ENCODE measurements at regions not wholly inside any gene's neighbourhood (a gene's known extent, or its start where the extent isn't known, plus 50 kb on each side); places are given as distances from the start of the nearest gene placed in this dataset.
"Not testable (repeated sequence)": the region's sequence is repeated elsewhere in the genome, so short reads cannot be mapped to it uniquely, and the experiment has no call there.

DNA sequence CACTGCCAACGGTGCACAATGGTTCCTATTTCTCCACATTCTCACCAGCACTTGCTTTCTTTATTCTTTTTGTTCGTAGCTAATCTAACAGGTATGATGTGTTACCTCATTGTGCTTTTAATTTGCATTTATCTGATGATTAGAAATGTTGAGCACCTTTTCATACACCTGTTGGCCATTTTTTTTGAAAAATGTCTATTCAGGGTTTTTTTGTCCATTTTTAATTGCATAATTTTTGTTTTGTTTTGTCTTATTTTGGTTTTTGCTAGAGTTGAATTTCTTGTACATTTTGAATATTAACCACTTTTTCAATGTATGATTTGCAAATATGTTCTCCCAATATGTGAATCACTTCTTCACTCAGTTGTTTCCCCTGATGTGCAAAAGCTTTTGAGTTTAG, 150.6 kb downstream of the TENT5A start:
- H3K27me3 ChIP-seq = no peaks in the 10 kb centered on the region
- no peaks in the 10 kb centered on the region for H3K4me1 ChIP-seq (ENCODE audit: control insufficient read depth in 1 of 2, insufficient read depth in 1 of 2, low read depth in 1 of 2, low read length in 1 of 2)
- H3K36me3 ChIP-seq = no peaks in the 10 kb centered on the region
- H3K9me3 ChIP-seq = no peaks in the 10 kb centered on the region
- no peak overlapping the region for H3K4me3 ChIP-seq (ENCODE audit: low read depth in 1 of 2, low read length in 1 of 2)
- no peak overlapping the region for H3K27ac ChIP-seq
- no peak for TF ChIP-seq CTCF (IDR thresholded peaks at IDR 0.05)

DNA sequence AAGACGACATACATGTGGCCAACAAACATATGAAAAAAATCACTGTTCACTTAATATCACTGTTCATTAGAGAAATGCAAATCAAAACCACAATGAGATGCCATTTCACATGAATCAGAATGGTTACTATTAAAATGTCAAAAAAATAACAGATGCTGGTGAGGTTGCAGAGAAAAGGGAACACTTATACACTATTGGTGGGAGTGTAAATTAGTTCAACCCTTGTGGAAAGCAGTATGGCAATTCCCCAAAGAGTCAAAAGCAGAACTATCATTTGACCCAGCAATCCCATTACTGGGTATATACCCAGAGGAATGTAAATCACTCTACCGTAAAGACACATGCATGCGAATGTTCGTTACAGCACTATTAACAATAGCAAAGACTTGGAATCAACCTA, 152.0 kb downstream of the TENT5A start:
- not testable (repeated sequence) for H3K27me3 ChIP-seq; H3K4me1 ChIP-seq (ENCODE audit: control insufficient read depth in 1 of 2, insufficient read depth in 1 of 2, low read depth in 1 of 2, low read length in 1 of 2); H3K4me3 ChIP-seq (ENCODE audit: low read depth in 1 of 2, low read length in 1 of 2); H3K9me3 ChIP-seq; H3K27ac ChIP-seq; H3K36me3 ChIP-seq

GRCh38 chr6:81594501-81594900, 158.0 kb downstream of the TENT5A start:
- Histone ChIP-seq H3K4me3 (ENCODE audit: low read depth in 1 of 2, low read length in 1 of 2) (no peak overlapping the region), H3K27me3 (no peaks in the 10 kb centered on the region), H3K9me3 (no peaks in the 10 kb centered on the region), H3K4me1 (ENCODE audit: control insufficient read depth in 1 of 2, insufficient read depth in 1 of 2, low read depth in 1 of 2, low read length in 1 of 2) (no peaks in the 10 kb centered on the region), H3K27ac (no peak overlapping the region), H3K36me3 (no peaks in the 10 kb centered on the region)
- TF ChIP-seq CTCF (IDR thresholded peaks at IDR 0.05) = no peak

- Histone ChIP-seq H3K36me3 (no peaks in the 10 kb centered on the region), H3K4me3 (ENCODE audit: low read depth in 1 of 2, low read length in 1 of 2) (no peak overlapping the region), H3K4me1 (ENCODE audit: control insufficient read depth in 1 of 2, insufficient read depth in 1 of 2, low read depth in 1 of 2, low read length in 1 of 2) (no peaks in the 10 kb centered on the region), H3K27ac (no peak overlapping the region), H3K27me3 (no peaks in the 10 kb centered on the region), H3K9me3 (no peaks in the 10 kb centered on the region)
- TF ChIP-seq CTCF (IDR thresholded peaks at IDR 0.05) = no peak
Measured at GRCh38 chr6:81590314-81590691, 162.2 kb downstream of the TENT5A start.

- no peak overlapping the region for H3K27ac ChIP-seq
- H3K27me3 ChIP-seq = no peaks in the 10 kb centered on the region
- H3K4me1 ChIP-seq (ENCODE audit: control insufficient read depth in 1 of 2, insufficient read depth in 1 of 2, low read depth in 1 of 2, low read length in 1 of 2) = no peaks in the 10 kb centered on the region
- H3K9me3 ChIP-seq = no peaks in the 10 kb centered on the region
- H3K36me3 ChIP-seq = no peaks in the 10 kb centered on the region
- TF ChIP-seq CTCF (IDR thresholded peaks at IDR 0.05) = no peak
- H3K4me3 ChIP-seq (ENCODE audit: low read depth in 1 of 2, low read length in 1 of 2) = no peak overlapping the region
Measured at GRCh38 chr6:81589465-81590313, 162.8 kb downstream of the TENT5A start.

DNA sequence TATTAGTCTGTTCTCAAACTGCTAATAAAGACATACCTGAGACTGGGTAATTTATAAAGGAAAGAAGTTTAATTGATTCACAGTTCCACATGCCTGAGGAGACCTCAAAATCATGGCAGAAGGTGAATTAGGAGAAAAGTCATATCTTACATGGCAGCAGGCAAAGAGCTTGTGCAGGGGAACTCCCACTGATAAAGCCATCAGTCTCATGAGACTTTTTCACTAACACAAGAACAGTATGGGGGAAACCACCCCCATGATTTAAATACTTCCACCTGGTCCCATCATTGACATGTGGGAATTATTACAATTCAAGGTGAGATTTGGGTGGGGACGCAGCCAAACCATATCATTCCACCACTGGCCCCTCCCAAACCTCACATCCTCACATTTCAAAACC, 166.8 kb downstream of the TENT5A start:
- H3K36me3 ChIP-seq; H3K4me3 ChIP-seq (ENCODE audit: low read depth in 1 of 2, low read length in 1 of 2); H3K4me1 ChIP-seq (ENCODE audit: control insufficient read depth in 1 of 2, insufficient read depth in 1 of 2, low read depth in 1 of 2, low read length in 1 of 2); H3K27me3 ChIP-seq; H3K9me3 ChIP-seq; H3K27ac ChIP-seq: not testable (repeated sequence)

GRCh38 chr6:81584156-81584555, 168.3 kb downstream of the TENT5A start:
- not testable (repeated sequence) for H3K9me3 ChIP-seq; H3K4me3 ChIP-seq (ENCODE audit: low read depth in 1 of 2, low read length in 1 of 2); H3K27ac ChIP-seq; H3K4me1 ChIP-seq (ENCODE audit: control insufficient read depth in 1 of 2, insufficient read depth in 1 of 2, low read depth in 1 of 2, low read length in 1 of 2); H3K36me3 ChIP-seq; H3K27me3 ChIP-seq

All from neutrophil (primary cell).